Superior temporal gyrus (tissue), 1 donor: ENCODE measurements at regions not wholly inside any gene's neighbourhood (a gene's known extent, or its start where the extent isn't known, plus 50 kb on each side); places are given as distances from the start of the nearest gene placed in this dataset.
"Not testable (repeated sequence)": the region's sequence is repeated elsewhere in the genome, so short reads cannot be mapped to it uniquely, and the experiment has no call there.

Experiments used
- DNase-seq: peaks from one replicate; pipeline ENCODE4 v3.0.0-alpha.2; 2016; ENCODE audit errors: extremely low spot score

DNA sequence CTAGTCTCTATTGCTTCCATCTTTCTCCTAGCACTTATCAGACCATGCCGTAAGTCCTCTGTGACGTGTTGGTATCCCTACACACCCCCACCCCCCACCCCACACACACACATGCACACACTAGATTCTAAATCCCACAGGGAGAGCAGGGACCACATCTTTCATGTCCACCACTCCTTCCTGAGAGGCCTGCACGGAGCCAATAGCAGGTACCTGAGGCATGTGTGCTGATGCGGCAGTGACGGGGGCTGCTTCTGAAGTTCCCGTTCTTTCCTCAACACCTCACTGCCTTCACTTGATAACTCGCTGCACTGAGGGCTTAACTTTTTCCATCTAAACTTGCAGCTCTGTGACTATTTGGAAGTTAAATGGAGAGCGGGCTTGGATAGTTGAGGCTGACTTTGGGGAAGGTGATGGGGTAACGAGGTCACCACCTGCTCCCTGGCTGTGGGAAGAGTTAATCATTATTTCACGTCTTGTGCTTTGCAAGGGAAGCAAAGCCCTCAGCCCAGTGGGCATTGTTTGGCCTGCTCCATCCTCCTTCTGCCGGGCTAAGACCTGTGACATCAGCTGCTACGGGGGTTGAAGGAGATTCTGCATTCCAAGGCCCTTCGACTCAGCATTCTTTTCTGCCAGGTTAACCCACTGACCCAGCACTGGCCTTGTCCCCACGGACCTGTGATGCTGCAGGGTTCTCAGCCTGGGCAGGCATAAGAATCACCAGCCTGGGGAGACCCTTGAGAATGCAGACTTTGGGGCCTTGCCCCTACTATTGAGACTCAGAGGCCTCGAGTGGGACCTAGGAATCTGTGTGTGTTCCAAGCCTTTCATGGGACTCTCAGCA is 187.8 kb downstream of the ANKRD60 start:
- no peak for DNase-seq

DNA sequence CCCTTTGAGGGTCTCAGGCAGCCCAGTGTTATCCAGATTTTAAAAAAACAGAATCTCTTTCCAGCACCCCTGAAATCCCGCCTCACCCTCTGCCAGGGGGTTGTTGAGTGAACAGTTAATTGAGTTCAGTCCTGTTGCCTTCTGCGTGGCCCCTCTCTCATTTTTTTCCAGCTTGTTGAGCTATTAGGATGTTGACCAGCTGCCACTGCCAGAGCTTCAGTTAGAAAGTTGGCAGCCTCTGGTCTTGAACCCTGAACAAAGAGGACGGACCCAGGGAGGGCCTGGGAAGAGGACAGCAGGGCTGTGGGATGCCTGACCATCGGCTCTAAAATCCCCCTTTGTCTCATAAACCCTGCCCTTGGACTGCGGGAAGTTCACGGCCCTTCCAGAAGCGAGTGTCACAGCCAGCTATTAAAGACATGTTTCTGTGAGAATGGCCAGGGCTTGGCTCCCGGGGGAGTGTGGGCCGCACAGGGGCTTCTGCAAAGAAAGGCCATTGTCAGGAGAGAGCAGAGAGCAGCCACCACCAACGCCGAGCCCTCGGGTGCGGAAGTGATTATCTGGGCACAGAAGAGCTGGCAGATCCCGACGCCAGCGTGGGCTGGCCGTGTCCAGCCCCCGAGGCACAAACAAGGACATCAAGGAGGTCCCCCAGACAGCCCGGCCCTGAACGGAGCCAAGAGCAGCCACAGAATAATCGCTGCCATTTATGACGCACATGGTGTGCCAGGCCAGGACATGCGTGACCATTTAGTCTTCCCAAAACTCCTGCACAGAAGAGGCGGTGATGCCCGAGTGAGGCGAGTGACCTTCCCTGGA is 189.0 kb downstream of the ANKRD60 start:
- DNase-seq: no peak

DNA sequence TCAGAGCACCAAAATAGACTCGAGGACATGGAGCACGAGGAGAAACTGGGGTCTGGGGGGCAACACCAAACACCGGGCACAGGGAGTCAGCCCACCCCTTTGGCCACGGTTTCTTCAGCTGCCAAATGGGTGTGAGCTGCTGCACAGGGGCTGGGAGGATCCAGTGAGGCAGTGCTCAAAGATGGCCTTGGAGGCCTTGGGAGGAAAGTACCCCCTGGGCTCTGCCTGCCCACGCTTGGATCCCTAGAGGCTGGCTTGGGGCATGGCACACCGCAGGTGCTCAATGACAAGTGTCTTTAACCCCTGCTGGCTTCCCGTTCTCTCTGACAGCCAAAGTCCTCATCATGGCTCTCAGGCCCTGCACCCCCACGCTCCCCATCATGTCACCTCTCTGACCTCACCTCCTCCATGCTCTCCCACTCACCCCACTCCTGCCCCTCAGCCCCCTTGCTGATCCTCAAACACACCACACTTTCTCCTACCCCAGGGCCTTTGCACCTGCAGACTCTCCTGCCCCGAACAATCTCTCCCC is 190.3 kb downstream of the ANKRD60 start:
- DNase-seq: no peak

DNA sequence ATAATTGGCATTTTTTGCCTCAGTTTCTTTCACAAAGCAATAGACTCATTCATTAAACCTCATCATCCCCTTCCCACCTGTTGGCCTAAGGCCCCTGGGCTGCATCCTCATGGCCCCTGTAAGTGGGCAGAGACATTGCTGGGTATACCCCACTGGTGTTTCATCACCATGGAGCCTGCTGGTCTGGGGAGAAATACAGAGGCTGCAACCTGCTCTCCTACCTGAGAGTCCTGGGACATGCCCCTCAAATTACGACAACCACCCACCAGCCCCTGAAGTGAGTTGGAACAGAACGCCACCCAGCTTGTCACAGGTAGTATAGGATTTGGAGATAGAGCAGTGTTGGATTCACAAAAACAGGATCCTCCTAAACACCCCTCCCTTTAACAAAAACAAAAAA is 190.8 kb downstream of the ANKRD60 start:
- no peak for DNase-seq

DNA sequence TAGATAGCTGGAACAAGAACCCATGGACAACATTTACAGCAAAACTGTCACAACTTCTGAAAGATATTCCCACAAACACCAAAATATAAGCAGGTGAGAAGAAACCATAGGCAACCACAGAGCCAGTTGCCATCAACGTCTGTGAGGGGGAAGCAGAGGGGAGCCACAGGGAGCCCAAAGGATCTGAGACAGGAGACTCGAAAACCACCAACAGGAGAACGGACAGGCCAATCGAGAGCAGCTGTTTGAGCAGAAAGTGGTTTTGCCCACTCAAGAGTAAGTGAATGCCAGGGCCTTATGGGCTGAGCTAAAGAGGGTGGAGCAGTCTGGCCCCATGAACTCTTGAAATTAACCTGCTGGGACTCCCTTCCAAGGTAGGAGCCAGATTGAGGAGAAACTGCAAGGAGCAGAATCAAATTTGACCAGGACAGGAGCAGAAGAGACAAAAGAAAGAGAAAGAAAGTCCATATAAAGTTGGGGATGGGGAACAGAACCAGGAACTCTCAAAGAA is 195.4 kb downstream of the ANKRD60 start:
- no peak for DNase-seq

DNA sequence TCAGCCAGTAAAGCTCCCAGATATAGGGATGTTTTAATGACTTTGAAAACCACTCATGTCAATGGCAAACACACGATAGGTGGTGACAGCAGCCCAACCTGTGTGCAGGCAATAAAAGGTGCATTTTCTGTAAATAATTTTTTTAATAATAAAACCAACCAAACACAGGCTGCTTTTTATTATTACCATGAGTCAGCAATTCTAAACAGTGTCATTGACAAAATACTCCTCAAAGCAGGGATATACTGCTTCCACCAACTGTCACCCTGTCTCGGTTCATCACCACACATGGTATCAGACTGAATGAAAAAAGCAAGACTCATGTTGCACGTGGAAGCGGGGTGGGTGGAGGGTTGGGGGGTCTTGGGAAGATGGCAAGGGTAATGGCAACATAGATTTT is 195.9 kb downstream of the ANKRD60 start:
- no peak for DNase-seq

DNA sequence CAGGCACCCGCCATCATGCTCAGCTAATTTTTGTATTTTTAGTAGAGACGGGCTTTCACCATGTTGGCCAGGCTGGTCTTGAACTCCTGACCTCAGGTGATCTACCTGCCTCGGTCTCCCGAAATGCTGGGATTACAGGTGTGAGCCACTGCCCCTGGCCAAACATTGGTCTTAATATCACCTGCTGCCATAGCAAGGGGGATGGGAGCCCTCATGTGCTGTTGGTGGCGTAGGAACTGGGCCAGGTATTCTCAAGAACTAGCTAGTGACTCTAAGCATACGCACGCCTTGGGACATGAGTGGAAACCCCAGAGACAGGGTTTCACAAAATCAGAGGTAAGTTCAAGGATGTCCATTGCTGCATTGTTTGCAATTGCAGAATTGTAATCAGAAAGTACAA is 197.1 kb downstream of the ANKRD60 start:
- not testable (repeated sequence) for DNase-seq

DNA sequence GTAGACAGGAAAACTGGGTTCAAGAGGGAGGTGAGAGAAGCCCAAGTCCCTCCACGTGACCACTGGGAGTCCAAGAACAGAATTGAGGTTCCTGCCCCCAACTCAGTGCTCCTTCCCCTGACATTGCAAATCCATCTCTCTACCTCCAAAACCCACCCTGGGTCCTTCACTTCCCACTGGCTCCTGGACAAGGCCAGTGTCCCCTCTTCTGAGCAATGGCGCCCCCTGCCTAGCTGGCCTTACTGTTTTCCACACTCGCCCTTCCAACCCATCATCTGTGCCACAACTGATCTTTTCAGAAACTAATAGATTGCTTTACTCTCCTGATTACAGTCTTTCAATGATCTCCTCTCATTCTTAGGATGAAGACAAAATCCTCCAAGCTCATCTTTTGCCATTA is 200.3 kb downstream of the ANKRD60 start:
- no peak for DNase-seq

DNA sequence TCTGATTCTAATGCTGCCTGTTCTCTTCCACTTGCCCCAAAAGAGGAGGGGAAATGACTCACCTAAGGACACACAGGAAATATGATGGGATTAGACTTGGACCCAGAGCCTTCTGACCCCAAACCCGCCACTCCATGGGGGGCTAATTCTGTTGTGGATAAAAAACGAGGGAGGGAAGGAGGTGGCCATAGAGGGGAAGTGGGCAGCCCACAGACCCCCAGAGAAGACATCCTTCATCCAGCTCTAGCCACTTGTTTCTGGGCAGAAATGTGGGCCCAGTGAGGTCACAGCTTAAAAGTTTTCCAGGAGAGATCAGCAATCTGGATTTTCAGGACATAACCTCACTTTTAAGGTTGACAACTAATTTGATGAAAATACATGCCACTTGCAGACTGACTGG is 202.1 kb downstream of the ANKRD60 start:
- no peak for DNase-seq

DNA sequence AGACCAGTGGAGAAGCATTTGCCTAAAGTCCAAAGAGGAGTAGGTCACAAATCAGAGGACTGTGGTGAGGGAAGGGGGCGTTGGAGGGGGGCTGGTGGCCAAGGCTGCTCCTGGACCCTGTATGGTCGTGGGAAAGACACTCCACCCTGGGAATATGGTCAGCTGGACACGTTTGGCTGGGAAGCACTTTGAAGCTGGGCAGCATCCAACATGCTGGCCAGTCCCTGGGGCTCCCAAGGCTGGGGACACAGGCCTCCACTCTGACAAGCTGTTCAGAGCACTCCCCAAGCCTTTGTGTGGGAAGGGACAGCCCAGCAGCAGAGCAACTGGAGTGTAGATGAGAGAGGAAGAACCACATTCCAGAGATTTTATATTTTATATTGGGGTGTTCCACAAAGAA is 203.2 kb downstream of the ANKRD60 start:
- no peak for DNase-seq

DNA sequence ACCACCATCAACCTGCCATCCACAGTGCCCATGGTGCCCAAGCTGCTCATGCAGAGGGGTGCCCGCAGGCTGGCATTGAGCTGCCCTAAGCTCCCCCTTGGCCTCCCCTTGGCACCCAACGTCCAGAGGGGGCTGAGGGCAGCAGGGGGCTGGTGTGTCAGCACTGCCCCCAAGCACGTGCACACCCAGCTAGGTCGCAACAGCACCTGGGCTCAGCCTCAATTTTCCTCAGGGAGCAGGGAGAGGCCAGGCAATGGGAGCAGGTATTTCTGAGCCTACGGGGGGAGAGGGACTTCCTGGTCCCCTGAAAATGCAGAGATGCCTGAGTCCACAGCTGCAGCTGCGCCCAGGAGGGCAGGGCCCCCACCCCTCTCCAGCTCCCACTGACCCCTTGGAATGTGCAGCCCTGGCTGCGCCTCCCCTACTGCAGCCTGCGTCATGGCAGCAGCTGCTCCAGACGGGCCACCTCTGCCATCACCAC is 204.2 kb downstream of the ANKRD60 start:
- no peak for DNase-seq

DNA sequence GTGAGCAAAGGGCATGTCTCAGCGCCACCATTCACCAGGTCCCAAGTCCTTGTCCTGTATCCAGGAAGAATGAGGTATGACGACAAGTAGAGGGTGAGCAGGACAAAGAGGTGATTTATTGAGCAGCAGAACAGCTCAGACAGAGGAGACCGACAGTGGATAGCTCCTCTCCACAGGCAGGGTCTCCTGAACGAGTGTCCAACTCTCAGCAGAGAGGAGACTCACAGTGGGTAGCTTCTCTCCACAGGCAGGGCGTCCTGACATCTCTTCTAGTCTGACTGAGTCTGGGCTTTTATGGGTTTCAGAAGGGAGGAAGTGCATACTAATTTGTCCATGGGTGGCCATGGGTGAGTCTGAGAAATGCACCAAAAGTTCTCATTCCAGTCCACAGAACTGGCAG is 204.7 kb downstream of the ANKRD60 start:
- DNase-seq: no peak

DNA sequence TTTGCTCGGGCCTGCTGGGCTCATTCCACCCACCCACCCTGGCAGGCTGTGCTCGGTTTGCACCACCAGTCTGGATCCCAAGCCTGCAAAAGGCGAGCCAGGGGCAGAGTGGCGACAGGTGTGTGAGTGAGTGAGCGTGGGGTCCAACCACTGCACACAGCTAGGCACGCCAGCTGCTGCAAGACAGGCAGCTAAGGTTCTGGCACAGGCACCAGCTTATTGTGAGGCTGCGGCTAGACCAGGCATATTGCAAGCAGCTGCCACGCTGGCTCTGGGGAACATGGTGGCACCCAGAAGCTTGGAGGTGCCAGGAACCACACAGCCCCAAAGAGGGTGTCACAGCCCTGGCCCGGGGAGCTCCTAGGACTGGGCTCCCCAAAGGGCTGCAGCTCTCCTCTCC is 205.1 kb downstream of the ANKRD60 start:
- DNase-seq: no peak

DNA sequence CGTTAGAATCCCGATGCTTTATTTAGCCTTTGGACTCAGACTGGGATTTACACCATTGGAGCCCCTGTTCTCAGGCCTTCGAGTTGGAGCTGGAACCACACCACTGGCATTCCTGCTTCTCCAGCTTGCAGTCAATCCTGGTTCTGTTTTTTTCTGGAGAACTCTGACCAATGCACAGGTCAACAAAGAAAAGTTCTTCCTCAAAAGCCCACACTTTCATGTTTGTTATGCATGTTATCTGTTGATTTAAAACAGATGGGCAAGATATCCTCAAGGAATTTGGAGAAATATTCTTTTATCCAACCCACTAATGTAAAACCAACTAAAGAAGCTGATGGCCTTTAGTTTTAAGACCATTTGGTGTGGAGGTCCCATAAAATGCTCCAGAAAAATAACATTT is 205.7 kb downstream of the ANKRD60 start:
- no peak for DNase-seq

DNA sequence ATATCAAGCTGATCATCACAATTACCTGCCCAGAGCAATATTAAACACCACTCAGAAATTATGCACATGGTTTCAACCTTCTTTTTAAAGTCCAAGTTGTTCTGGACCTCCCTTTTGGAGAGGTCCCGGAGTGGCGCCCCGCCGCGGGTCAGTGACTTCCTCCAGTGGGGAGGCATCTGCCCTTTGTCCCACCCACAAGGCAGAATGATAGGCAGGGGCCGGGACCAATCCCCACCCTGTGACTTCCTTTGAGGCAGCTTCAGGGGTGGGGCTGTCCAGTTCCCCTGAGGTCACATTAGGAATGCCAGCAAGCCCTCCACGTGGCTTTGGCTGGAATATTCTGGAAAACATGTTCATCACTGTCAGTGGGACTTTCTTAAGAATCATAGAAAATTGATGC is 207.0 kb downstream of the ANKRD60 start:
- DNase-seq: no peak

DNA sequence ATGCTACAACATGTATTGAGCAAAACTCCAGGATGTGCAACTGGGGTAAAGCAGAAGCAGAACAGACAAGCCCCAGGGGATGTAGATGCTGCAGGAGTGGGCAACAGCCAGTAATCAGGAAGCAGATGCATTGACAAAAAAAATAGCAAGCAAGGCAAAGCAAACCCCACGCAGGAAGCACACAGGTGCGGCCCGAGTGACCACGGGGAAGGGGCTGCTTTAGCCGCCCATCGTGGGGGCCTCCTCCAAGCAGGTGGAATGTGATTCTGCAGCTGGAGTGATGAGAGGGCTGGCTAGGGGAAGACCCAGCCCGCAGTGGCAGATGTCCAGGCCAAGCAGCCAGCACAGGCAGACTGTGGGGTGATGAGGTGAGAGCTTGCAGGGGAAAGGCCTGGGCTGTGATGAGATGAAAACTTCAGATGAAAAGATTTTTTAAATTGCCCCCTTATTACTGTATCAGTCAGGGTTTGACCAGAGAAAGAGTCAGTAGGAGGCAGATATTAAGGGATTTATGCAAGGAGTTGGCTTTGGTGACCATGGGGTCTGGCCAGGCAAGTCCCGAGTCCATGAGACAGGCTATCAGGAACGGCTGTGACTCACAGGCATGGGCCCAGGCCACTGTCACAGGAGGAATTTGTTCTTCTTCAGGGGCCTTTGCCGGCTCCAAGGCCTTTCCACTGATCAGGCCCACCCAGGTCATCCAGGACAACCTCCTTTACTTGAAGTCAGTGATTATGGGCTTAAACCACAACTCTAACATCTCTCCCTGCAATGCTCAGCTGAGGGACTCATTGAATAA is 207.6 kb downstream of the ANKRD60 start:
- DNase-seq: no peak

DNA sequence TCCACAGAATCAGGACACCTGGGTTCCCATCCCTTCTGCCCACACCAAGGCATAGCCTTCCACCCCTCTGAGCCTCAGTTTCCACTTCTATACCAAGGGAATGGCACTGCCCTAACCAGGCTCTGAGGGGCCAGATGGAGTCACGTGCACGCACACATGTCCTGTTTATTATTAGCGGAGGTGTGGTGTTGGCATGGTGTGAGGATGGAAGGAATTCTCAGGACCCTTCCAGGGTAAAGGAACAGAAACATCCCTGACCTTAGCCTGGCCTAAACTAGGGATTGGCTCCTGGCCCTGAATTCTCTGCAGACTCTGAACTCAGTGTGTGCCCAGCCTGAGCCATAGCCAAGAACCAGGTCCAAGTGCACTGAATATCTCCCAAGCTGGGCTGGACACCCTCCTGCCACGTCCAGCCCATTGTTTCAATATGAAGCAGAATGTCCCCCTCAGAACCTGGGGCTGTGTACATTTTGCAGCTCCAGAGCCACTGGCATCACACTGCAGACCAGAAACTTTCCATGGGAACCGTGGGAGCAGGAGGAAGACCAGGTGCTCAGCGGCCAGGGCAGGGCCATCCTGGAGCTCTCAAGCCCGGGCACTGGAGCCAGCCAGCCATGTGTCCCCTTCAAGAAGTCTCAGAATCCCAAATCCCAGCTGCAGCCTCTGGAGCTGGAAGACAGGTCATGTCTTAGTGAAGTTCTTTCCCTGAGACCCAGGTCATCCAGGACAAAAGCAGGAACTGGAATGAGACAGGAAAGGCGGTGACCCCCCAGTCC is 208.4 kb downstream of the ANKRD60 start:
- no peak for DNase-seq

DNA sequence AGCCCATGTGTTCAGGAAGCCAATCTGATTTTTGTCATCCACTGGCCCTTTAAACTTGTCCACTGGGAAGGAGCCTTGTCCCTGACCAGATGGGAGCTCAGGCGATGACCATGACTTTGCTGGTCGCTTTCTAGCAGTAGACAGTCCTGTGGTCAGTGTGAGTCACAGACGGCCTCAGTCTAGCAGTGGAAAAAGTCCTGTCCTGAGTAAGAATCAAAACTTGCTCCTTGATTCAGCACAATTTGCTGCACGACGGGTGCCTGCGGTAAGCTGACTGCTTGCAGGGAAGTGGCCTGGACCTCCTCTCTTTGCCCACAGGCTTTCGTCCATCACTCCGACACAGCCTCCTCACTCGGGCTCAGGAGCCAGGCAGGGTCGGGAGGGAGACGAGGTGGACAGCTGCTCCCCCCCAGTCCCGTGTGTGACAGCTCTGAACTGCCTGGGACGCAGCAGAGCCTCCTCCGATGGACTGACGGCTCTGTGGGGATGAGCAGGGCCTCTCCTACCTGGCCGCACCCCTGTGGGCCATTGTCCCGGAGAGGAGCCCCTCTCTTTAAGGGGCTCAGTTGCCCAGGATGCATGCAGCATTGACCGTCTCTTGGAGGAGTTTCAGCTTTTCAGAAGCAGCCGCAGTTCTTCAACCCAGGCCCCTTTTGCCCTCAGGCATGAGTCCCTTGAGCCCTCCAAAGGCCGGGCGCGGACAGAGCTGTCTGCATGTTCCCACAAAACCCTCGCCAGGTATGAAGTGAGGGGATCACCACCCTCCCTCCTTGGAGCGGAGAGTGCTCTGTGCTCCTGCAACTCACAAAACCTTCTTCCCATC is 209.2 kb downstream of the ANKRD60 start:
- DNase-seq: no peak

DNA sequence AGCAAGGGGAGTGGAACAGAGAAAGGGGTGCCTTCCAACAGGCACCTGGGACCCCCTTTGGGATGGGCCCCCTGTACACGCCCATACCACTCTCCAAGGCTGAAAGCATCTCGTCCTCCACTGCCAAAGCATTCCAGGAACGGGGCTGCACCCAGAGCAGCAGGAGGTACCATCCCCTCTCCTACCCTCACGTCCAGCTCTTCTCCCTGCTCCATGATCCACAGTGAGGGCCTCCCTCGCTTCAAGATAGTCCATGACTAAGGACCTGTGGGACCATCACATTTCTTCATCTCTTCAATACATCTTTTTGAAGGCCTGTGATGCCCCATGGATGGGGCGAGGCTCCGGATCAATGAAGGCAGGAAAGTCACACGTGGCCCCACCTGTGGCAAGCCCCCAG is 209.9 kb downstream of the ANKRD60 start:
- DNase-seq: no peak

DNA sequence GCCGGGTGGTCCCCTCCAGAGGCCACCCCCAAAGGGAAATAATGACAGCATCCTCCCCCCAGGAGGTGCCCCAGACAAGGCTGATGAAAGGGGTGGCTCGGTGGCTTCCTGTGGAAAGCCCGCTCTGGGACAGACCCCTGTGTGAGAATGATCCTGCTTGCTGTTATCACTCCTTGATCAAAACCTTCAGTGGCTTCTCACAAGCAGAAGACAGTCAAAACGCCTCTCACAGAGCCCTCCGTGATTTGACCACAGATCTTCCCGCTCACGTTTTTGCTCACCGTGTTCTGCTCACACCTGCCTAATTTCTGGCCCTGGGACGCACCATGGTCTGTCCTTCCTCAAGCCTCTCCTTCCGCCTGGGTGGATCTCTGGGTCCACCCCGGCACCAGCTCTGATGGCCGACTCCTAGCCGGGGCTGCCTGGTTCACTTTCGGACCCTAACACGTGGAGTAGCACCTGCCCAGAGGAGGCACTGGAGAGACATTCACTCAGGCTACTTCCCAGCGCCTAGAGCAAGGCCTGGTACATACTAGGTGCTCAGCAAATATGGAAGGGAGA is 210.4 kb downstream of the ANKRD60 start:
- no peak for DNase-seq
